GM19351 (cell line): ENCODE measurements at regions not wholly inside any gene's neighbourhood (a gene's known extent, or its start where the extent isn't known, plus 50 kb on each side); places are given as distances from the start of the nearest gene placed in this dataset.

Experiments
- ATAC-seq: cut with Tn5 transposase; IDR thresholded peaks from one replicate; pipeline ENCODE4 v1.9.1; 2021; ENCODE audit warnings: mild to moderate bottlenecking, moderate library complexity; ENCODE audit not compliant: unreplicated experiment

DNA sequence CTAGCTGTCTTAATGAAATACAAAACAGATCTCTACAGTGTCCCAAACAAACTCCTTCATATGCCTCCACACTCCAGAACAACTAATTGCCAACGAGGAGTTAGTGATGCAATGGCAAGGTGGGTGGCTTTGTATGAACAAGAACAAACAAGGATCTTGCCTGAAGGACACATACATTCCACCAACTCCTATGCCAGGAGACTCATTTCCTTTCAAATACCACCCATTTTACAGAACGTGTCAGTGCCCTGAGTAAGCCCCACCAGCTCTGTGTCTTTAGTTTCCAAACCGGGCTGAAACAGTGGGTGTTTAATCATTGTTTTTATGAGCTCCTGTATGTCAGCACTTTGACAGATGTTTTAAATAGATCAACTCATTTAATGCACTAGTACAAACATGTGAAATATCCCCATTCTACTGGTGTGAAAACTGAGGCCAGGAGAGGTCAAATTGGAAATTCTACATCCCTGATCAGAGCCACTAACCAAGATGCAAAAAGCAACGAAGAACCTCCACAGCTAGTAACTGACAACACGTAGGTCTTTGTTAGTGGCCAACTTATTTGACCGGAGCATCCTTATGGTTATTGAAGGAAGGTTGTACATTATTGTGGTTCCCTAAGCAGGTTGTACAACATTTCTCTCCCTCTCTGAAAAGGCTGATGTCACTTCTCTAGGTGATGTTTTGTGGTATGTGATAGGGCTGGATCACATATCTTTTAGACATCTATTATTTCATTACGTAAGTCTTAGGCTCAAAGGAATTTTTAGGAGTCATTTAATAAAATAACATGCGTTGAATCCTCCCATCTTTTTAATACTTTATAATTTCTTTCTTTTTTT, 534.9 kb upstream of the TNP1 start:
- ATAC-seq: no peak

DNA sequence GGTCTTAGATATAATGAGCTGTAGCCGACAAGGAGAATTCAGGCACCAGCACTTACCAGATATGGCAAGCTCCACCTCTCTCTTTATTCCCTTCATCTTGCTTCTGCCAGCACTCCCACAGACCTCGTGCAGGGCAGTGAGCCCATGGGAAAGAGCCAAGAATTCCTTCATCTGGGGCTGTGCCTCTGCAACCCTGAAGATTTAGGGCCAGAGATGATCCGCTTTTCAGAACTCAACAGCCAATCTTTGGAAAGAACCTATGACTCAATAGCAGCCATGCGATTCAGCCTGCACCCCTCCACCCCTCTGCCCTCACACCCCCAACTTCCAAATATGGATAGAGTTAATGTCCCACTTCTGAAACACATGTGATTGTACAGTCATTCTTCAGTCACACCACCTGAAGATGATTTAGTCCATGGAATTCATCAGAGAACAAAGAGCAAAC, 533.7 kb upstream of the TNP1 start:
- no peak for ATAC-seq

- no peak for ATAC-seq
These were observed 533.2 kb upstream of the TNP1 start for GRCh38 chr2:217392930-217393584.

GRCh38 chr2:217387776-217388387, 528.0 kb upstream of the TNP1 start:
- ATAC-seq: no peak

GRCh38 chr2:217386041-217386440, 526.2 kb upstream of the TNP1 start:
- no peak for ATAC-seq

DNA sequence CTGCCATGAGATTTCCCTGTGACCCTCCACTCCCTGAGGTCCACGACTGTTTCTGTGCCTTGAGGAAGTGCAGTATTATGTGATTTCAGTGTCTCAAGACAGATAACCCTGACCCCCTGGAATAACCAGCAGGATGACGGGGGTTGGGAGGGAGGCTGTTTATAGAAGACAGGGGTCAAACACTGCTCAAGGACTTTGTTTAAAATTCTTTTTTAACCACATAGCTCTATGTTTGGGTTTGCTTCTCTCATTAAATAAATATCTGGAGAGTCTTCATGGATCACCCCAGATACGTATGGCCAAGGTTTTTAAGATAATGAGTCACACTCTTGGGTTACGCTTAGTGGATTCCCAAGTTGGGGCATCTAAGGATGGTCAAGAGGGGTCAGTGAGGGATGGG, 523.8 kb upstream of the TNP1 start:
- no peak for ATAC-seq

DNA sequence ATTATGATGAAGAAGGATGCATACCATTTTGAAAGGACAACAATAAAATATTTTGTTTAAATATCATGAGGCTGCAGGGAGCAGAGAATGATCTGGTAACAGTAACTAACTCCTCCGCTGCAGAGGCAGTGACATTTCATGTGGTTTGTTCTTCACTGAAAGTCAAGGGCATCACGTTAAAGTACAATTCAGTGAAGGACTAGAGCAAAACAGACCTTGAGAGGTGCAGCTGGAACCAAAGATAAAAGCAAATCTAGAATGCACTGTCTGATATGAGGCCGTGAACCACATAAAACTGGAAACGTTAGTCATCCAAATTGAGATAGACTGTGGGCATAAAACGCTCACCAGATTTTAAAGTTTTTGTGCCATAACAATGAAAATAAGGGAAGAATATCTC, 522.9 kb upstream of the TNP1 start:
- no peak for ATAC-seq

DNA sequence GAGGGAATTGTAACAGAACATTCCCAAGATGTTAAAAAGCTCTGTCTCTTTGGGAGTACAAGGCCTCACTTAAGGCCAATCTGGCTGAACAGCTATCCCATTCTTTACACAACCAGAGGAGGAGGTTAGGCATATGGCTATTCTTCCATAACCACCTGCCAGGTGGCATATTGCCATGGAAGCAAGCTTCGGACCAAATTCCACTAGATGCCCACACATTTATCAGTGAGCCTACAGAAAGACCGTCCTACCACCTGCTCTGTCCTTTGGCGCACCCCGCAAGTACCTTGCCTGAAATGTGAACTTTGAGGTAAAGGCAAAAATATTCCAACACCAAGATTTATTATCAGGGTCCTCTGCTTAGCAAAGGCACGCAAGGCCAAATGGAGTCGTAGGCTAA, 519.9 kb upstream of the TNP1 start:
- no peak for ATAC-seq

- ATAC-seq: no peak
These were observed 512.9 kb upstream of the TNP1 start for GRCh38 chr2:217372794-217373193.

DNA sequence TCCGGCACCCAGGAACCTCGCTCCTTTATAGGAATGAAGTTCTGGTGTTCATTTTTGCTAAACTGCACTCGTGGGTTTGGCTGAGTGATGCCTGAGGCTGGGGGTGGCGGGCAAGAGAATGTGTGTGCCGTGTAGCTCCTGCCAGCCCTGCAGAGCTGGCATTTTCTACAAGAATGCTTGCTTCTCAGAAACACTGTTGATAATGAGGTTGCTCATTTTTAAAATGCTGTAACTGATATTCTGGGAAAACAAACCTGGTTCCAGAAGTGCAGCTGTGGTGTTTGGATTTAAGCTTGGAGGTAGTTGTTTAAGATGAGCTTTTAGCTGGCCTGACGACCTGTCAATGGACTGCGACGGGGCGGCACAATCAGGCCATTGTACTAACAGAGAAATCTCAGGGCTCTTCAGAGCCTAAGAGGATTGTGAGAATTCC, 511.9 kb upstream of the TNP1 start:
- ATAC-seq: no peak

GRCh38 chr2:217370391-217370790, 510.5 kb upstream of the TNP1 start:
- ATAC-seq: no peak

DNA sequence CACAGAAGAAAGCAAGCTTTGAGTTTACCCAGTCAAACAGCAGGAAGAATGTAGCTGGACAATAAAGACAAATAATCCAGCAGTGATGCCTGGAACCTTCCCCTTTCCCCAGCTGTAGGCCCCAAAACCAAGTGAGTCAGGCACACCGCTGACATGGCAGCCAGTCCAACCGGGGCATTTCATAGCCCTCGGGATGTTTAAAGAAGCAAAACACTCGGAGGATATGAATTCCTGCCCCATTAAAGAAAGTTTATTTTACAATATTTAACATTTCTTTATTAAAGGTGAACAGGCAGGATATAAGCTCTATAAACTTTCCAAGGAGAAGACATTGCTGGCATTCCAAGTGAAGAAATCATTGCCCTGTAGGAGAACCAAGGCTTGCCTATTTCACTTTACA, 507.6 kb upstream of the TNP1 start:
- no peak for ATAC-seq

GRCh38 chr2:217366966-217367365, 507.1 kb upstream of the TNP1 start:
- ATAC-seq: no peak

- ATAC-seq: no peak
These were observed 506.5 kb upstream of the TNP1 start for GRCh38 chr2:217366266-217366895.

DNA sequence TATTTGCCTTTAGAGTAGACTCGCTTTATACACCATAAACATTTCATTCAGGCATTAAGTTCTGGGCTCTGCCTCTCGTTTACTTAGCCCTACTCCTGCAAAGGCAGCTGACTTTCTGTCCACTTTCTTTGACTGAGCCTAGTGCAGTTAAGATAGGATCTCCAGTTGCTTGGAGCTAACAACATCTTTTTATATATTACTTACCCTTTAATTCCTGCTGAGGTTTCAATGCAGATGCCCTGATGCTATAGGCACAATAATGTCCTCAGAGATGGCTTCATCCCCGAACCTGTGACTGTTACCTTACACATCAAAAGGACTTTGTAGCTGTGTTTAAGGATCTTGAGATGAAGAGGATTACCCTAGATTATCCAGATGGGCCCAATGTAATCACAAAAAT, 505.8 kb upstream of the TNP1 start:
- no peak for ATAC-seq

- no peak for ATAC-seq
These were observed 504.4 kb upstream of the TNP1 start for GRCh38 chr2:217364224-217364623.

DNA sequence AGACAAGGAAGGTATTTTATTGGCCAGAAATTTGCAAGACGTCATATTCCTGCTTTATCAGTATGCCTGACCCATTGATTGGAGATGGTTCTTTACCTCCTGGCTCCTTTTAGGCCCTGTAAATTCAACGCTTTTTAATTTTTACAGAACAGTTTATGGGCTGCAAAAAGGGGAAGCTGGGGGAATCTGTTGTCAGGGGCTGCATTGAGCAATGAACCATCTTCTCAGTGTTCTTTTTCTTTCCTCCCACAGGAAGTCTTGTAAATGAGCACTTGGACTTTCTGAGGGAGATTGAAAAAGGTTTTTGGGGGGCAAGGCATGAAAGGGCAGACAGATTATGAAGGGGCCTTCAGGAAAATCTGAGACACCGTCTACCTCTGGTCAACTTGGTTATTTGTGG, 503.6 kb upstream of the TNP1 start:
- ATAC-seq: no peak

- no peak for ATAC-seq
These were observed 502.8 kb upstream of the TNP1 start for GRCh38 chr2:217362710-217363109.

DNA sequence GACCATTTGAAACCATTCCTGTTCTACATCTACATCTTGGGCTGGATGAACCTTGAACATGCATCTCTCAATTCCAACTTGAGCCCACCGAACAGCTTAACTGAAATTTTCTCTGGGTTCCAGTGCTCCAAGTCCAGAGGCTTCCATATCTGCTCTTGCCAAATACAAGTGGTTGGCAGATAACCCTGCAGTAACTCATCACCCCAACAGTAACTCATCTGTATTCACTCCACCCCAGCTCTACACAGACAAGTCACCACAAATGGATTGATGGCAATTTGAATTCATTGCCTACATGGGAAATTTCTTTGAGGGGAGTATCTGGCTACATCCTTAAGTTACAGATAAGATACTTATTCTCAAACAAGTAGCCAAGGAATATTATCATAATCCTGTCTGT, 502.4 kb upstream of the TNP1 start:
- ATAC-seq: no peak

GRCh38 chr2:217361483-217361880, 501.6 kb upstream of the TNP1 start:
- ATAC-seq: no peak

- ATAC-seq: no peak
These were observed 501.1 kb upstream of the TNP1 start for GRCh38 chr2:217360781-217361482.
